ENCODE measurements at regions not wholly inside any gene's neighbourhood (a gene's known extent, or its start where the extent isn't known, plus 50 kb on each side); places are given as distances from the start of the nearest gene placed in this dataset.
"Not testable (repeated sequence)": the region's sequence is repeated elsewhere in the genome, so short reads cannot be mapped to it uniquely, and the experiment has no call there.

GRCh38 chr16:58999762-59000161, 265.6 kb upstream of the GOT2 start:
- no peaks in the 10 kb centered on the region for H3K27me3 ChIP-seq (replicated peaks; ENCODE audit: insufficient read depth, low read length)
- H3K9ac ChIP-seq (ENCODE audit: low read length), result no peak overlapping the region
- no peak overlapping the region for H3K27ac ChIP-seq (ENCODE audit: low read length)
- no peak overlapping the region for H3K4me3 ChIP-seq (ENCODE audit: low read length)
- no peak overlapping the region for H2AFZ ChIP-seq (ENCODE audit: low read length)
- no peaks in the 10 kb centered on the region for H4K20me1 ChIP-seq (ENCODE audit: insufficient read depth, low read length)
- no peaks in the 10 kb centered on the region for H3K36me3 ChIP-seq (replicated peaks; ENCODE audit: insufficient read depth, low read length)
- TF ChIP-seq EZH2phosphoT487 (IDR thresholded peaks at IDR 0.05; ENCODE audit: low read length) (no peak), EZH2 (optimal IDR thresholded peaks at IDR 0.05; ENCODE audit: low read depth, low read length) (no peak)
- TF ChIP-seq, protein P1, sequence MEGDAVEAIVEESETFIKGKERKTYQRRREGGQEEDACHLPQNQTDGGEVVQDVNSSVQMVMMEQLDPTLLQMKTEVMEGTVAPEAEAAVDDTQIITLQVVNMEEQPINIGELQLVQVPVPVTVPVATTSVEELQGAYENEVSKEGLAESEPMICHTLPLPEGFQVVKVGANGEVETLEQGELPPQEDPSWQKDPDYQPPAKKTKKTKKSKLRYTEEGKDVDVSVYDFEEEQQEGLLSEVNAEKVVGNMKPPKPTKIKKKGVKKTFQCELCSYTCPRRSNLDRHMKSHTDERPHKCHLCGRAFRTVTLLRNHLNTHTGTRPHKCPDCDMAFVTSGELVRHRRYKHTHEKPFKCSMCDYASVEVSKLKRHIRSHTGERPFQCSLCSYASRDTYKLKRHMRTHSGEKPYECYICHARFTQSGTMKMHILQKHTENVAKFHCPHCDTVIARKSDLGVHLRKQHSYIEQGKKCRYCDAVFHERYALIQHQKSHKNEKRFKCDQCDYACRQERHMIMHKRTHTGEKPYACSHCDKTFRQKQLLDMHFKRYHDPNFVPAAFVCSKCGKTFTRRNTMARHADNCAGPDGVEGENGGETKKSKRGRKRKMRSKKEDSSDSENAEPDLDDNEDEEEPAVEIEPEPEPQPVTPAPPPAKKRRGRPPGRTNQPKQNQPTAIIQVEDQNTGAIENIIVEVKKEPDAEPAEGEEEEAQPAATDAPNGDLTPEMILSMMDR (IDR thresholded peaks at IDR 0.05; ENCODE audit: low read length), result no peak
- no peak overlapping the region for H3K4me2 ChIP-seq (ENCODE audit: low read depth, low read length)
- H3K79me2 ChIP-seq (ENCODE audit: low read length), result no peaks in the 10 kb centered on the region
- DNase-seq, result no peak
- no peaks in the 10 kb centered on the region for H3K9me3 ChIP-seq (replicated peaks; ENCODE audit: insufficient read depth, low read length)
- no peaks in the 10 kb centered on the region for H3K9me2 ChIP-seq (replicated peaks; ENCODE audit: insufficient read depth, low read length)
- no peaks in the 10 kb centered on the region for H3F3A ChIP-seq (ENCODE audit: insufficient read depth, low read length)
- no peaks in the 10 kb centered on the region for H3K4me1 ChIP-seq (ENCODE audit: low read length)

DNA sequence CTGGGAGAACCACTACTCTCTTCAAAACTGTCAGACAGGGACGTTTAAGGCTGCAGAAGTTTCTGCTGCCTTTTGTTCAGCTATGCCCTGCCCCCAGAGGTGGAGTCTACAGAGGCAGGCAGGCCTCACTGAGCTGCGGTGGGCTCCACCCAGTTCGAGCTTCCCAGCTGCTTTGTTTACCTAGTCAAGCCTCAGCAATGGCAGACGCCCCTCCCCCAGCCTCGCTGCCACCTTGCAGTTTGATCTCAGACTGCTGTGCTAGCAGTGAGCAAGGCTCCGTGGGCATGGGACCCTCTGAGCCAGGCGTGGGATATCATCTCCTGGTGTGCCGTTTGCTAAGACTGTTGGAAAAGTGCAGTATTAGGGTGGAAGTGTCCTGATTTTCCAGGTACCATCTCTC, 258.6 kb upstream of the GOT2 start:
- H3K27me3 ChIP-seq (replicated peaks; ENCODE audit: insufficient read depth, low read length); H3F3A ChIP-seq (ENCODE audit: insufficient read depth, low read length); H3K4me2 ChIP-seq (ENCODE audit: low read depth, low read length); H3K36me3 ChIP-seq (replicated peaks; ENCODE audit: insufficient read depth, low read length); H3K9ac ChIP-seq (ENCODE audit: low read length); DNase-seq; H3K79me2 ChIP-seq (ENCODE audit: low read length); H4K20me1 ChIP-seq (ENCODE audit: insufficient read depth, low read length); H3K27ac ChIP-seq (ENCODE audit: low read length); H3K9me2 ChIP-seq (replicated peaks; ENCODE audit: insufficient read depth, low read length); H3K4me3 ChIP-seq (ENCODE audit: low read length); H3K9me3 ChIP-seq (replicated peaks; ENCODE audit: insufficient read depth, low read length); H3K4me1 ChIP-seq (ENCODE audit: low read length); H2AFZ ChIP-seq (ENCODE audit: low read length): not testable (repeated sequence)

DNA sequence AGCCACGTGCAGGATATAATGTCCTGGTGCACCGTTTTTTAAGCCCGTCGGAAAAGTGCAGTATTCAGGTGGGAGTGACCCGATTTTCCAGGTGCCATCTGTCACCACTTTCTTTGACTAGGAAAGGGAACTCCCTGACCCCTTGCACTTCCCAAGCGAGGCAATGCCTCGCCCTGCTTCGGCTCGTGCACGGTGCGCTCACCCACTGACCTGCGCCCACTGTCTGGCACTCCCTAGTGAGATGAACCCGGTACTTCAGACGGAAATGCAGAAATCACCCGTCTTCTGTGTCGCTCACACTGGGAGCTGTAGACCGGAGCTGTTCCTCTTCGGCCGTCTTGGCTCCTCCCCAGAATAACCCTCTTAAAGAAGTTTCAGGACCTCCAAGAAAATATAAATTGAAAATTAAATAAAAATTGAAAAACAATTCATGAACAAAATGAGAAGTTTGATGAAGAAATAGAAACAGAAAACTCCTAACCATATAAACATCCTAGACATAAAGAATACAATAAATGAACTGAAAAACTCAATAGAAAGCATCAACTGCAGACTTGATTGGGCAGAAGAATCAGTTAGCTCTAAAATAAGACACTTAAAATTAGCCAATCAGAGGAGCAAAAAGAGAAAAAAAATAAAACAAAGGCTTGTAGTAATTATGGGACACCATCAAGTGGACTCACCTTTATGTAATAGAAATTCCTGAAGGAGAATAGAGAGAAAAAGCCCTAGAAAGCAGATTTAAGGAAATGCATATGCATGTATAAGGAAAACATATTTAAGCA, 249.3 kb upstream of the GOT2 start:
- H3K4me3 ChIP-seq (ENCODE audit: low read length); H3K9ac ChIP-seq (ENCODE audit: low read length); H3K27ac ChIP-seq (ENCODE audit: low read length): not testable (repeated sequence)

DNA sequence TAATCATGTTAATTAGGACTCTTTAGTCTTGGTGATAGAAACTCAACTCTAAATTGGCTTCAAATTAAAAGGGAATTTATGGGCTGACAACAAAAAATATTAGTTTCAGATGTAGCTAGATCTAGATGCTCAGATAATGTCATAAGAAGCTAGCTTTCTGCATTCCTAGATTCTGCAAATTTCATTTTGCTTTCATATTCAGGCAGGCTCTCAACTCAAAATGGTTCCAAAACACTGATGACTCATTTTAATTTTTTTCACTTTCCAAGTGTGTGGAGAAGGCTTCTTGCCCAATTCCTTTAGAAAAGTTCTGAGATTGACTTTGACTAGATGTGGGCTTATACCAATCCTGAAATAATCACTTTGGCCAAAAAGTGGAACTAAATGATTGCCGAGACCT, 236.7 kb upstream of the GOT2 start:
- Histone ChIP-seq H4K20me1 (ENCODE audit: insufficient read depth, low read length) (no peaks in the 10 kb centered on the region), H3K79me2 (ENCODE audit: low read length) (no peaks in the 10 kb centered on the region), H3K9me3 (replicated peaks; ENCODE audit: insufficient read depth, low read length) (no peaks in the 10 kb centered on the region), H3K27ac (ENCODE audit: low read length) (no peak overlapping the region), H3K4me3 (ENCODE audit: low read length) (peak overlapping the region; percentile 20; the same call in 1 of the 2 replicates), H3K36me3 (replicated peaks; ENCODE audit: insufficient read depth, low read length) (no peaks in the 10 kb centered on the region), H3K9me2 (replicated peaks; ENCODE audit: insufficient read depth, low read length) (no peaks in the 10 kb centered on the region), H3K4me2 (ENCODE audit: low read depth, low read length) (peak overlapping the region; percentile 40), H2AFZ (ENCODE audit: low read length) (peak overlapping the region; percentile 11), H3K9ac (ENCODE audit: low read length) (no peak overlapping the region), H3K27me3 (replicated peaks; ENCODE audit: insufficient read depth, low read length) (no peaks in the 10 kb centered on the region), H3F3A (ENCODE audit: insufficient read depth, low read length) (no peaks in the 10 kb centered on the region), H3K4me1 (ENCODE audit: low read length) (peaks cover 4% of the 10 kb centered on the region; the same call in 1 of the 2 replicates)
- peak; percentile 63 for DNase-seq
- TF ChIP-seq EZH2 (optimal IDR thresholded peaks at IDR 0.05; ENCODE audit: low read depth, low read length) (no peak), EZH2phosphoT487 (IDR thresholded peaks at IDR 0.05; ENCODE audit: low read length) (no peak)
- TF ChIP-seq, protein P1 (IDR thresholded peaks at IDR 0.05; ENCODE audit: low read length), result no peak

More for the DNA sequence above, 249.3 kb upstream of the GOT2 start:
- not testable (repeated sequence) for H3K79me2 ChIP-seq (ENCODE audit: low read length); H4K20me1 ChIP-seq (ENCODE audit: insufficient read depth, low read length); H3K36me3 ChIP-seq (replicated peaks; ENCODE audit: insufficient read depth, low read length); H3K27me3 ChIP-seq (replicated peaks; ENCODE audit: insufficient read depth, low read length); H3K4me2 ChIP-seq (ENCODE audit: low read depth, low read length); H2AFZ ChIP-seq (ENCODE audit: low read length); H3F3A ChIP-seq (ENCODE audit: insufficient read depth, low read length); H3K4me1 ChIP-seq (ENCODE audit: low read length); H3K9me3 ChIP-seq (replicated peaks; ENCODE audit: insufficient read depth, low read length); DNase-seq; H3K9me2 ChIP-seq (replicated peaks; ENCODE audit: insufficient read depth, low read length)
